ENCODE measurements at regions not wholly inside any gene's neighbourhood (a gene's known extent, or its start where the extent isn't known, plus 50 kb on each side); places are given as distances from the start of the nearest gene placed in this dataset.

DNA sequence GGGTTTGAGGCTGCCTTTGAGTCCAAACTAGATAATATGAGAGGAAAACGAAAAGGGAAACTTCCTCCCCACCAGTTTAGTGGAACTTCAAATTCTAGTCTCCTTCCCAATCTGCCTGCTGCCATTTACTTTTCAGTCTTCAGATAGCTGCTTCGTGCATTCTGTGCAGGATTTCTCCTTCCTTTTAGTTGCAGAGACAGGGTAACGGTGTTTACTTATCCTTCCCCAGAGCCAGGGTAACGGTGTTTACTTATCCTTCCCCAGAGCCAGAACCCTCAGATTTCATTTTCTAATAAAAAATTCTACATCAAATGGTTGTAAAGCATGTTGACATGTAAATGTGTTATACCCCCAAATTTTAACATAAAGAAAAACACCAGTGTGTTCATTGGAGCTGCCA is 282.6 kb downstream of the VPS13C start:
- Histone ChIP-seq H4K8ac (ENCODE audit: low read depth in 2 of 2, low read length in 2 of 2) (no peak overlapping the region), H3K18ac (ENCODE audit: low read depth, low read length) (no peak overlapping the region), H2AK9ac (replicated peaks; ENCODE audit: low read depth, low read length, poor library complexity) (no peak overlapping the region), H3K36me3 (ENCODE audit: control insufficient read depth, insufficient read depth, low read length) (no peaks in the 10 kb centered on the region), H3K4ac (ENCODE audit: low read depth, low read length) (no peak overlapping the region), H2AFZ (replicated peaks; ENCODE audit: low read length, poor library complexity) (no peak overlapping the region), H2BK15ac (ENCODE audit: low read depth, low read length) (no peak overlapping the region), H4K5ac (ENCODE audit: low read depth, low read length) (no peak overlapping the region), H3K27ac (ENCODE audit: insufficient read depth, low read length) (no peak overlapping the region), H3K4me1 (ENCODE audit: control insufficient read depth, insufficient read depth, low read length) (no peaks in the 10 kb centered on the region), H4K91ac (ENCODE audit: insufficient read depth, low read depth, low read length) (no peak overlapping the region), H3K56ac (ENCODE audit: extremely low read depth, insufficient read depth, low read length) (no peak overlapping the region), H3K9me1 (ENCODE audit: insufficient read depth, low read length) (no peaks in the 10 kb centered on the region), H3K23ac (ENCODE audit: low read depth, low read length) (no peak overlapping the region), H2BK120ac (ENCODE audit: low read depth, low read length) (no peak overlapping the region), H2BK5ac (ENCODE audit: low read depth, low read length, poor library complexity, severe bottlenecking) (no peak overlapping the region), H3K9me3 (ENCODE audit: control insufficient read depth, insufficient read depth, low read length) (no peaks in the 10 kb centered on the region), H3K27me3 (ENCODE audit: control insufficient read depth, insufficient read depth, low read length) (no peaks in the 10 kb centered on the region; the same call in 1 of the 2 replicates), H2BK20ac (ENCODE audit: low read depth, low read length) (no peak overlapping the region), H3K9ac (ENCODE audit: low read depth, low read length) (no peak overlapping the region), H4K20me1 (ENCODE audit: insufficient read depth, low read length) (no peaks in the 10 kb centered on the region), H3K4me2 (ENCODE audit: low read depth, low read length) (no peak overlapping the region), H2AK5ac (ENCODE audit: low read depth, low read length) (no peak overlapping the region), H3K79me1 (ENCODE audit: low read depth in 1 of 2, low read length in 2 of 2) (no peaks in the 10 kb centered on the region), H3K4me3 (ENCODE audit: insufficient read depth, low read depth, low read length) (no peak overlapping the region), H3K14ac (replicated peaks; ENCODE audit: low read depth, low read length) (no peak overlapping the region)
- dilution Hi-C loops (cut with HindIII; ENCODE audit: low sequenced_read_pairs, unreplicated experiment): no loop called here
- CTCF ChIA-PET: no interaction called here
- intact Hi-C loops (cut with micrococcal nuclease): no loop called here
- POLR2A ChIA-PET (ENCODE audit: unreplicated experiment): no interaction called here
- no peak for TF ChIP-seq NFE2L2 (IDR thresholded peaks at IDR 0.05; ENCODE audit: low read depth, low read length)
- TF ChIP-seq CEBPB (IDR thresholded peaks at IDR 0.05; ENCODE audit: low read depth, low read length): no peak
- no peak for TF ChIP-seq MAFK (IDR thresholded peaks at IDR 0.05; ENCODE audit: low read depth, low read length)
- TF ChIP-seq, protein P1, sequence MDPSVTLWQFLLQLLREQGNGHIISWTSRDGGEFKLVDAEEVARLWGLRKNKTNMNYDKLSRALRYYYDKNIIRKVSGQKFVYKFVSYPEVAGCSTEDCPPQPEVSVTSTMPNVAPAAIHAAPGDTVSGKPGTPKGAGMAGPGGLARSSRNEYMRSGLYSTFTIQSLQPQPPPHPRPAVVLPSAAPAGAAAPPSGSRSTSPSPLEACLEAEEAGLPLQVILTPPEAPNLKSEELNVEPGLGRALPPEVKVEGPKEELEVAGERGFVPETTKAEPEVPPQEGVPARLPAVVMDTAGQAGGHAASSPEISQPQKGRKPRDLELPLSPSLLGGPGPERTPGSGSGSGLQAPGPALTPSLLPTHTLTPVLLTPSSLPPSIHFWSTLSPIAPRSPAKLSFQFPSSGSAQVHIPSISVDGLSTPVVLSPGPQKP (IDR thresholded peaks at IDR 0.05; ENCODE audit: borderline replicate concordance, low read depth, low read length): no peak
- TF ChIP-seq, protein P2, sequence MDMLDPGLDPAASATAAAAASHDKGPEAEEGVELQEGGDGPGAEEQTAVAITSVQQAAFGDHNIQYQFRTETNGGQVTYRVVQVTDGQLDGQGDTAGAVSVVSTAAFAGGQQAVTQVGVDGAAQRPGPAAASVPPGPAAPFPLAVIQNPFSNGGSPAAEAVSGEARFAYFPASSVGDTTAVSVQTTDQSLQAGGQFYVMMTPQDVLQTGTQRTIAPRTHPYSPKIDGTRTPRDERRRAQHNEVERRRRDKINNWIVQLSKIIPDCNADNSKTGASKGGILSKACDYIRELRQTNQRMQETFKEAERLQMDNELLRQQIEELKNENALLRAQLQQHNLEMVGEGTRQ (IDR thresholded peaks at IDR 0.05; ENCODE audit: low read depth, low read length): no peak
- TF ChIP-seq RCOR1 (IDR thresholded peaks at IDR 0.05; ENCODE audit: insufficient replicate concordance, low read length): no peak
- no peak for ATAC-seq (ENCODE audit: low read depth)
- in situ Hi-C loops (cut with MboI; ENCODE audit: low sequenced_read_pairs): no loop called here
- DNase-seq: no peak
- no TSS peak for BruUV-seq (replicated peaks)
- 0% methylated on average over 1 of the region's 4 CpGs; no CpG with 5 or more reads in 1 of the 2 experiments for WGBS, 2 experiments (ENCODE audit: extremely low coverage in 2 of 2, insufficient read length in 1 of 2)
